ENCODE measurements at regions not wholly inside any gene's neighbourhood (a gene's known extent, or its start where the extent isn't known, plus 50 kb on each side); places are given as distances from the start of the nearest gene placed in this dataset.

DNA sequence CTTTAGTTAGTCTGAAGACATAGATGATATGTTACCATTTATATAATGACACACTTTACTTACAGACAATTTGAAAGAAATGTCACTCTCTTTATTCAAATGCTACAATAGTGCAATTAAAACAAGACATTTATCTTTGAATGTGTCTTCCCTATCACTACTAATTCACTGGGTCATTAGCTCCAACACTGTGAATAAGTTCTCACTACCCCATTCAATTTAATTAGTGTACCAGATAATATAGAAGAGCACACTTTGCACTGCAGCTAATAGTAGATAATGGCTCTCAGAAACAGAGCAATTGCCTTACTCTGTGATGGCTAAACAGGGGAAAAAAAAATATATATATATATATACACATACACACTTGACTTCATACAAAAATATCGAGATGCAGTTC, 497.0 kb downstream of the DTWD2 start:
- TF ChIP-seq, protein P1, sequence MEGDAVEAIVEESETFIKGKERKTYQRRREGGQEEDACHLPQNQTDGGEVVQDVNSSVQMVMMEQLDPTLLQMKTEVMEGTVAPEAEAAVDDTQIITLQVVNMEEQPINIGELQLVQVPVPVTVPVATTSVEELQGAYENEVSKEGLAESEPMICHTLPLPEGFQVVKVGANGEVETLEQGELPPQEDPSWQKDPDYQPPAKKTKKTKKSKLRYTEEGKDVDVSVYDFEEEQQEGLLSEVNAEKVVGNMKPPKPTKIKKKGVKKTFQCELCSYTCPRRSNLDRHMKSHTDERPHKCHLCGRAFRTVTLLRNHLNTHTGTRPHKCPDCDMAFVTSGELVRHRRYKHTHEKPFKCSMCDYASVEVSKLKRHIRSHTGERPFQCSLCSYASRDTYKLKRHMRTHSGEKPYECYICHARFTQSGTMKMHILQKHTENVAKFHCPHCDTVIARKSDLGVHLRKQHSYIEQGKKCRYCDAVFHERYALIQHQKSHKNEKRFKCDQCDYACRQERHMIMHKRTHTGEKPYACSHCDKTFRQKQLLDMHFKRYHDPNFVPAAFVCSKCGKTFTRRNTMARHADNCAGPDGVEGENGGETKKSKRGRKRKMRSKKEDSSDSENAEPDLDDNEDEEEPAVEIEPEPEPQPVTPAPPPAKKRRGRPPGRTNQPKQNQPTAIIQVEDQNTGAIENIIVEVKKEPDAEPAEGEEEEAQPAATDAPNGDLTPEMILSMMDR (IDR thresholded peaks at IDR 0.05) = no peak
- TF ChIP-seq POLR2AphosphoS5 (IDR thresholded peaks at IDR 0.05) = no peak
- TF ChIP-seq POLR2A (IDR thresholded peaks at IDR 0.05) = no peak
